ENCODE measurements at regions not wholly inside any gene's neighbourhood (a gene's known extent, or its start where the extent isn't known, plus 50 kb on each side); places are given as distances from the start of the nearest gene placed in this dataset.

DNA sequence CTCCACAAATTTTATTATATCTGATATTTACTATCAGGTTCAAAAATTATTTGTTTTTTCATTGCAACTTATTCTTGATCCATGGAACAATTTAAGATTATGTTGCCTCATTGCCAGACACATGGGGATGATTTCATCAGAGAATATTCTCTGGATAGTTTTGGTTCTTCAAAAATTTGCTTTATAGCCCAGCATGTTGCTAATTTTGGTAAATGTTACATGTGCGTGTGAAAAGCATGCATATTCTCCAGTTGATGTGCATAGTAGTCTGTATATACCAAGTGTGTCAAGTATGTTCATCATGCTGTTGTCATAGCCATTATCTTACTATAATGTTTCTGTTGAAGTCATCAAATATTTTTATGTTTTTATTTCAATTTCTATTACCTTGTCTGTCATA, 122.3 kb downstream of the RFC3 start:
- TF ChIP-seq, protein P1, sequence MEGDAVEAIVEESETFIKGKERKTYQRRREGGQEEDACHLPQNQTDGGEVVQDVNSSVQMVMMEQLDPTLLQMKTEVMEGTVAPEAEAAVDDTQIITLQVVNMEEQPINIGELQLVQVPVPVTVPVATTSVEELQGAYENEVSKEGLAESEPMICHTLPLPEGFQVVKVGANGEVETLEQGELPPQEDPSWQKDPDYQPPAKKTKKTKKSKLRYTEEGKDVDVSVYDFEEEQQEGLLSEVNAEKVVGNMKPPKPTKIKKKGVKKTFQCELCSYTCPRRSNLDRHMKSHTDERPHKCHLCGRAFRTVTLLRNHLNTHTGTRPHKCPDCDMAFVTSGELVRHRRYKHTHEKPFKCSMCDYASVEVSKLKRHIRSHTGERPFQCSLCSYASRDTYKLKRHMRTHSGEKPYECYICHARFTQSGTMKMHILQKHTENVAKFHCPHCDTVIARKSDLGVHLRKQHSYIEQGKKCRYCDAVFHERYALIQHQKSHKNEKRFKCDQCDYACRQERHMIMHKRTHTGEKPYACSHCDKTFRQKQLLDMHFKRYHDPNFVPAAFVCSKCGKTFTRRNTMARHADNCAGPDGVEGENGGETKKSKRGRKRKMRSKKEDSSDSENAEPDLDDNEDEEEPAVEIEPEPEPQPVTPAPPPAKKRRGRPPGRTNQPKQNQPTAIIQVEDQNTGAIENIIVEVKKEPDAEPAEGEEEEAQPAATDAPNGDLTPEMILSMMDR (IDR thresholded peaks at IDR 0.05; ENCODE audit: low read depth, low read length, missing control alignments) = no peak
- no peak overlapping the region for H3K4me3 ChIP-seq (ENCODE audit: low read depth, low read length)
- no peak for DNase-seq (ENCODE audit: low read depth)

- H3K4me3 ChIP-seq (ENCODE audit: low read depth, low read length) = no peak overlapping the region
- DNase-seq (ENCODE audit: low read depth) = no peak
- TF ChIP-seq, protein P1 (IDR thresholded peaks at IDR 0.05; ENCODE audit: low read depth, low read length, missing control alignments) = no peak
Measured at GRCh38 chr13:33940898-33941297, 122.9 kb downstream of the RFC3 start.

DNA sequence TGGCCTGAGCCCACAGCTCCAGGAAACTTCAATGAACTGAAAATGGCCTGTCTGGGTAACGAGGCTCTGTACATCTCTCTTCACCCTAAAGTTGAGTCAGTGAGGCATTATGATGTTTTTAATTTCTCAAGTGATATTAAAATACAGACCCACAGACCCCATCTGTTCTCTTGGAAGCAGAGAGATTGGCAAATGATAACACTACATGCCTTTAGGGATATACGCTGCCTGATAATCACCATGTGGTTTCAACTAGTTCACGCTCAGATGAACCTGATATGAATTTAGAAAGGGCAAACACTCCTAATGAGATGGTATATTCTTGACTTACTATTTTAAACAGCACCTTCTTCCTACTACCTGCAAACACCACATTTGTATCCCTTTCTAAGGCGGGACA, 127.5 kb downstream of the RFC3 start:
- no peak overlapping the region for H3K4me3 ChIP-seq (ENCODE audit: low read depth, low read length)
- TF ChIP-seq, protein P1 (IDR thresholded peaks at IDR 0.05; ENCODE audit: low read depth, low read length, missing control alignments) = no peak
- no peak for DNase-seq (ENCODE audit: low read depth)

DNA sequence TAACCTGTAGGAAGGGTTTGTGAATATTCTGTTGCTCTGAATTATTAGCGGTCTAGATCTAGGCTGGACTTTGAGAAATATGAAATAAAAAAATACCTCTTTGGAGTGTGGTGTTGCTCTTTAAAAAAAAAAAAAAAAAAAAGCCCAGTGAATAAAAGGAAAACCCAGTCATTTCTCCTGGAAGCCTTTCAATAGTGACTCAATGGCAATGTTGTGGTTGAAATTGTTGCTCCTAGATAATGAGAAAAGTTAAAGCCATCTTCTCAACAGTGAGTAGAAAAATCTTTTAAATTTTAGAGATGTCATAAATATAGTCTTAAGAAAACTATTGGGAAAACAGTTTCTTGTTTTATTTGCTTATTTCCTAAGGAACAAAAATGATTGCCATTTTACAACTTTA, 135.3 kb downstream of the RFC3 start:
- no peak for DNase-seq (ENCODE audit: low read depth)
- no peak overlapping the region for H3K4me3 ChIP-seq (ENCODE audit: low read depth, low read length)

DNA sequence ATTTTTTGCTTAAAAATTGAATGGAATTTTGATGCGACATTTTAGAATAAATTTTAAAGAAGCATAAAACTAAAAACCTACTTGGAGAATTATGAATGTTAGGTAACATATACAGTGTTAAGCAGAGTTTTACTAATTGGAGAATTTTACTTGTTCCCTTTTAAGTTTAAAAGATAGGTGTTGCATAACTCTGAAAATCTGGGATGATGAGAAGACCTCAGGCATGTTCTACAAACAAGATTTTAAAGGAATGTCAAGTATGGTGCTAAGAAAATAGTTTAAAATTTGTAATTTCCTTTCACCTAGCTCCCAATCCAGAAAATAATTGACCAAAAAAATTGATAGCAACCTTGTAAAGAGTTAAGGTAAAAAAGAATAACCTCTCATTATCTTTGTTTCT, 135.8 kb downstream of the RFC3 start:
- H3K4me3 ChIP-seq (ENCODE audit: low read depth, low read length) = no peak overlapping the region
- no peak for DNase-seq (ENCODE audit: low read depth)
- TF ChIP-seq, protein P1 (IDR thresholded peaks at IDR 0.05; ENCODE audit: low read depth, low read length, missing control alignments) = no peak

More for the DNA sequence above, 135.3 kb downstream of the RFC3 start:
- TF ChIP-seq, protein P1 (IDR thresholded peaks at IDR 0.05; ENCODE audit: low read depth, low read length, missing control alignments) = no peak

DNA sequence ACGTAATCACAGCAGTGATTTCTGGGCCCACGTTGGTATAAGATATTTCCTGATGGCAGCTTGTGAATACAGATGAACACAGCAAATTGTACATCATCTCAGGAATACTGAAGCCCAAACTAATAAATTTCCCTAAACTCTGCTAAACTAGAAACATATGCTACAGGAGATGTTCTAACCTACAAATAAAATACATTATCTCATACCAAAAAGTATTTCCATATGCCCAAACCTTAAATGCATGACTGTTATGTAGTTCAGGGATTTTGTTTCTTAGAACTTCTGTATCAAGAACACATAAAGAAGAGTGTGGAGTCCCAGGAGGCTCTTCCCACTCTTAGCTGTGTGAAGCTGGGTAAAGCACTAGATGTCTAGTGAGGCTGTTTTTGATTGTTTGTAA, 138.4 kb downstream of the RFC3 start:
- TF ChIP-seq, protein P1 (IDR thresholded peaks at IDR 0.05; ENCODE audit: low read depth, low read length, missing control alignments) = no peak
- no peak overlapping the region for H3K4me3 ChIP-seq (ENCODE audit: low read depth, low read length)
- no peak for DNase-seq (ENCODE audit: low read depth)

DNA sequence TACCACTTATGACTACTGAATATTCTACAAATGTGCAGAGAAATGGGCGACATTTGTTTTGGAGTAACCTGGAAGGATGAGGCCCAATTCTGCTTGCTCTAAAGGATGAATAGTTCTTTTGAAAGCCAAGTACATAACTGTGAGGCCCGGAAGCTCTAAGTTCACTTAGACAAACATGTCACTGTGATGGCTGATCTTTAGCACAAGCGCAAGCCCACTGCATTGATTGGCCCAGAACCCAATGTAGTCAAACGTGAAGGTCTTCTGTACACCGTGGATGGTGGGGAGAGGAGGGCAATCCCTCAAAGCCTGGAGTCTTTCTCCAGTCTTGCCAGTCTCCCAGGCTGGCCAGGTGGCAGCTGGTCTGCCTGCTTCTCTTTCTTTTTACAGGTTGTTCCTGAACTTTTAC, 139.6 kb downstream of the RFC3 start:
- DNase-seq (ENCODE audit: low read depth) = no peak
- TF ChIP-seq, protein P1 (IDR thresholded peaks at IDR 0.05; ENCODE audit: low read depth, low read length, missing control alignments) = no peak
- H3K4me3 ChIP-seq (ENCODE audit: low read depth, low read length) = no peak overlapping the region

Data from GM12864 (cell line).